Peyer's patch (tissue), 4 donors: ENCODE measurements at regions not wholly inside any gene's neighbourhood (a gene's known extent, or its start where the extent isn't known, plus 50 kb on each side); places are given as distances from the start of the nearest gene placed in this dataset.

Experiments
- CTCF ChIP-seq, 6 experiments: fragments of 450-650 bp in 4 of 6; fragments of 200-600 bp in 2 of 6; sonication (generic) in 1 of 6; IDR thresholded peaks; one replicate each; pipeline ENCODE4 v1.5.1; 2017 to 2019; ENCODE audit warnings: antibody characterized with exemption in 6 of 6, mild to moderate bottlenecking in 3 of 6, moderate library complexity in 1 of 6
- POLR2A ChIP-seq, 2 donors: fragments of 450-650 bp; IDR thresholded peaks; one replicate each; pipeline ENCODE4 v1.5.1; 2017; ENCODE audit warnings: antibody characterized with exemption in 2 of 2, mild to moderate bottlenecking in 2 of 2, moderate library complexity in 2 of 2

DNA sequence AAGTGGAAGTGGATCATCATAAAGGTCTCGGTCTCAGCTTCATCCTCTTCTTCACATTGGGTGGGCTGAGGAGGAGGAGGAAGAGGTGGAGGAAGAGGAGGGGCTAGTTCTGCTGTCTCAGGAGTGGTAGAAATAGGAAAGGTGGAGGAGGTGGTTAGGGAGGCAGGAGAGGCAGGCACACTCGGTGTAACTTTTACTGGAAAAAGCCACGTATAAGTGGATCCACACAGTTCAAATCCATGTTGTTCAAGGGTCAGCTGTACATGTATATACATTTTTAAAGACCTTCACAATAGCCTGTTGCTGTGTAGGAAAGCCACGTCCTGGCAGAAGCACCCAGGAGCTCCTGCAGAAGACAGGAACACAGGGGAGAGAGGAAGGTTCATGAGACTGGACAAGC lies 110.3 kb upstream of the RAB12 start:
- TF ChIP-seq CTCF (IDR thresholded peaks at IDR 0.05): no peak
- TF ChIP-seq POLR2A (IDR thresholded peaks at IDR 0.05): no peak
